Right hindlimb (tissue), 1 donor: ENCODE measurements at regions not wholly inside any gene's neighbourhood (a gene's known extent, or its start where the extent isn't known, plus 50 kb on each side); places are given as distances from the start of the nearest gene placed in this dataset.
"Not testable (repeated sequence)": the region's sequence is repeated elsewhere in the genome, so short reads cannot be mapped to it uniquely, and the experiment has no call there.

Experiments used
- DNase-seq: peaks from one replicate; pipeline ENCODE4 v3.0.0-alpha.2; 2018

DNA sequence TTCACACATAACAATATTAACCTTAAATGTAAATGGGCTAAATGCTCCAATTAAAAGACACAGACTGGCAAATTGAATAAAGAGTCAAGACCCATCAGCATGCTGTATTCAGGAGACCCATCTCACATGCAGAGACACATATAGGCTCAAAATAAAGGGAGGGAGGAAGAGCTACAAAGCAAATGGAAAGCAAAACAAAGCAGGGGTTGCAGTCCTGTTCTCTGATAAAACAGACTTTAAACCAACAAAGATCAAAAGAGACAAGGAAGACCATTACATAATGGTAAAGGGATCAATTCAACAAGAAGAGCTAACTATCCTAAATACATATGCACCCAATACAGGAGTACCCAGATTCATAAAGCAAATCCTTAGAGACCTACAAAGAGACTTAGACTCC lies 78.8 kb upstream of the RREB1 start:
- not testable (repeated sequence) for DNase-seq

DNA sequence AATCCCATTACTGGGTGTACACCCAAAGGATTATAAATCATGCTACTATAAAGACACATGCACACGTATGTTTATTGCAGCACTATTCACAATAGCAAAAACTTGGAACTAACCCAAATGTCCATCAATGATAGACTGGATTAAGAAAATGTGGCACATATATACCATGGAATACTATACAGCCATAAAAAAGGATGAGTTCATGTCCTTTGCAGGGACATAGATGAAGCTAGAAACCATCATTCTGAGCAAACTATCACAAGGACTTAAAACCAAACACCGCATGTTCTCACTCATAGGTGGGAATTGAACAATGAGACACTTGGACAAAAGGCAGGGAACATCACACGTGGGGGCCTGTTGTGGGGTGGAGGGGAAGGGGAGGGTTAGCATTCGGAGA lies 76.8 kb upstream of the RREB1 start:
- not testable (repeated sequence) for DNase-seq

DNA sequence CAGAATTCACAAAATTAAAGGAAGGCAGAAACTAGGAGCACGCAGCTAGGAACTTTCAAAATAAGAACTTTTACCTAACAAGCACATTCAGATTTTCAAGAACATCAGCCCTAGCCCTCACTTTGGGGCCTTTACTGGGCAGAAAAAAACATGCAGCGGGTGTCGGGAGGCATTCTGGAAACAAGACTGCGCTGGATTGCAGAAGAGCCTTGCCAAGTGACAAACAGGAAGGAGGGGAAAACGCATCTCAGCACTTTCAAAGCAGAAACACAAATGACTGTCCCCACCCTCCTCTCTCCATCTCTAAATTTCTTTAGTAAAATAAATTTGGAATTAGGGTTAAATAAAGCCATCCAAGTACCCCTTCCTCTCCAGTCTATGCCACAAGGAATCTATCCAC lies 74.6 kb upstream of the RREB1 start:
- no peak for DNase-seq

DNA sequence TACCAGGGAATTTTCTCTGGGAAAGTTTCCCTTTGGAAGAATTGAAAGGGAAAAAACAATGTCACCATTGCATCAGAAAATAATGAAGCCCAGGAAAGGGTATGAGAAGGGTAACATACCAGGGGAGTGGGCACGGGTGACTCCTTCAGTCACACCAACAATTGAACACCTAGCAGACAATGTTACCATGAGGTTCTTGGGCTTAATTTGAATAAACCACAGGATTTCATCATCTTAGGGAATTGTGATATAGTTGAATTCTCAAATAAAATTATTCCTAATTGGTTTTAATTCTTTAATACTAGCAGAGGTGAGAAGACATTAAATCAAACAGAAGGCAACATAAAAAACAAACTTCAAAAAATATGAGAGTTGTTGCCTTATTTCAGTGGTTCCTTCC lies 73.7 kb upstream of the RREB1 start:
- DNase-seq, result no peak

DNA sequence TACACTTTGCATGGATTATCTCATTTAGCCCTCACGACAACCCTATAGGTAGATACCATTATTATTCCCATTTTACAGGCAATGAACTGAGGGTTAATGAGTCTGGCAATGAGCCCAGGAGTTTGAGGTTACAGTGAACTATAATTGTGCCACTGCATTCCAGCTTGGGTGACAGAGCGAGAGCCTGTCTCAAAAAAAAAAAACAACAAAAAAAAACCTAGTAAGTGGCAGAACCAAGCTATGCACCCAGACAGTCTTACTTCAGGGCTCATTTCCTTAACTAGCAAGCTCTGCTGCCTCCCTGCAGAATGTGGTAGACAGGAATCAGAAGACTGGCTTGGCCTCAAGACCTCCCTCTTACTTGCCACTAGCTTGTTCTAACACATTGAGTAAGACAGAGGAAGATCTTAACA lies 71.9 kb upstream of the RREB1 start:
- DNase-seq, result no peak

DNA sequence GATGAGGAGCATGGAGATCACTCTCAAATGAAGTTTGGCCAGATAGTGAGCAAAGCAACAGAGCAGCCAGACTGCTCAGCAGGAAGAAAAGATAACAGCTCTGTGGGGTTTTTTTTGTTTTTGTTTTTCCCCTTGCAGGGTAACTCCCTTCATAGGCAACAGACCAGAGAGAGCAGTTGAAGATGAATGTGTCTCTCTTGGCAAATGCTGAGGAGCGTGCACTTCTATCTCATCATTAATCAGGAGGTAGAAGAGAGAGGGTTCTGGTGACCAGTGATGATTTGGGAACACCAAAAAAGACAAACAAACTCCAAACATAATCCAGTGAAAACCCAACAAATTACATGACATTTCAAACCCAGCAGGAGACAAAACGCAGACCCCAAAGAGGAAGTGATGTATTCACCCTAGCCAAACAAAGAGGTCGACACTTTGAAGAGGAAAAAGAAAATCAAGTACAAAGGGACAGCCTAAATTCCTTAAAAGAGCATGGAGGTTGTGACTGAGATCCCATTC lies 66.2 kb upstream of the RREB1 start:
- no peak for DNase-seq

DNA sequence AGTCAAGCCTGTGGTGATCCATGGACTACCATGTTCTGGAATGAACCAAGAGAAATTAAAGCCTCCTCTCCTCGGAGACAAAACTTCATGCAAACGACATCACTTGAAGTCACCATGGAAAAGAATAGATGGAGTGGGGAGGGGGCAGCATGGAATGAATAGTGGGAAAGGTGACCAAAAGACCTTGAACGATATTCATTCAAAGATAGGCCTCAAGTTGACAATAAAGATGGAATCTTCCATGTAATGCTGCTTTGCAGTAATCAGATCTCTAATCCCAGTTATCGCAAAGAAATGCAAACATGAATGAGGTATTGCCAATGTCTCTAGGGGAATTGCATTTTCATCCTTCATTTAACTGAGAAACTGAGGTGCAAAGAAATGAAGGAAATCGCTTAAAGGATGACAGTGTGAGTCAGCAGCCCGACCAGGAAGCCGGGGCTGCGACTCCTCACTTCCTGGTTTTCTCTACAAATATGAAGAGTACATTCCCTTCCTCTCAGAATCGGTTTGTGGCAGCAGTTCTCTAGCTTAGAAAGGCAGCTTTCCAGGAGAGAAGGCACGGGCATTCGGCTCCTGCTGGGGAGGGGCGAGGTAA lies 65.6 kb upstream of the RREB1 start:
- peak; percentile 26 for DNase-seq

DNA sequence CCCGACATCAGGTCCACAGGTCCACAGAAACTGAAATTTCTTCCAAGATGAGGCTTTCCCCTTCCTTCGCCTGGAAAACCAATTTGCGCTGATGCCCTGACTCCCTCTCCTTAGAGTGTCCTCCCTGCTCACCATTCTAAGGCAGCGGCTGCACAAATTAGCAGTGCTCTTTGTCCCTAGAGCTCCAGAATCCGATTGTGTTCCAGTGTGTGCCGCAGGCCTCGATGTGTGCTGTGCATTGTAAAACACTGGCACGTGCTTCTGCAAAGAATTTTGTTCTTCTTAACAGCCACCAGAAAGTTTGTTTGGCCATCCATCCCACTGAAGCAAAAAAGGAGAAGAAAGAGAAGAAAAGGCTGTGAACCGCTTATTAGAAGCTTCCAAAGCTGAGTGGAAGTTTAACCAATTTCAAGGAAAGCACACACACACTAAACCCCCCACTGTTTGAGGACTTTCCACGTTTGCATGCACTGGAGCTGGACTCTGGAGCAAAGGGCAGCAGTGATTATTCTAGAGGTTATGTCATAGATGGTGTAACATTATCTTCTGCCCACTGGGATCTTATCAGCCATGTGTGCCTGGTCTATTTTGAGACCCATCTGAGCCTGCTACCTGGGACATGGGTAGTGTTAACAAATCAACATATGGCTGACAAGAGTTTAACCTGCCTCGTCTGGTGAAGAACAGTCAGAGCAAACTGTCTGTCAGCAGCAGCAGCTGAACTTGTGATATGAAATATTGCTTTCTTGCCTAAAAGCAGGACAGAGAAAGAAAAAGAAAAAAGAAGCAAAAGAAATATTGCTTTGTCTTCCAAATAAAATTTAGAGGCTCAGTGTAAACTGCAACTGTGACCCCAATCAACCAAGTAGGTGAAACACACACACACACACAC lies 64.9 kb upstream of the RREB1 start:
- no peak for DNase-seq

DNA sequence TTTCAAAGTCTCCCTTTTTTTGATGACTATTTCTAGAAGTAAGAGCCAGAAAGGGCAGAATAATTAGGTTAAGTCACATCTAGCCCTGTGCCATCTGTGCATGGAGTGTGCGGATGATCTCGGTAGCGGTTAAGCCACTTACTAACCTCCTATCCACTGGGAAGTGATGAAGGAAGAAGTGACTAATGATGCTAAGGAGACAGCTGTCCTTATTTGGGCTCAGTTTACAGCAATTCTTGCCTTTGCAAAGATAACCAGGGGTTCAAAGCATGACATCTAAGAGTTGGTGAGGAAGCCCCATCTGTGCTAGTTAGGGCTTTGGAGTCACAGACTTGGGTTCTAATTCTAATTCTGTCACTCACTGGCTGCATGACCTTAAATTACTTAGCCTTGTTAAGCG lies 62.4 kb upstream of the RREB1 start:
- DNase-seq, result no peak

DNA sequence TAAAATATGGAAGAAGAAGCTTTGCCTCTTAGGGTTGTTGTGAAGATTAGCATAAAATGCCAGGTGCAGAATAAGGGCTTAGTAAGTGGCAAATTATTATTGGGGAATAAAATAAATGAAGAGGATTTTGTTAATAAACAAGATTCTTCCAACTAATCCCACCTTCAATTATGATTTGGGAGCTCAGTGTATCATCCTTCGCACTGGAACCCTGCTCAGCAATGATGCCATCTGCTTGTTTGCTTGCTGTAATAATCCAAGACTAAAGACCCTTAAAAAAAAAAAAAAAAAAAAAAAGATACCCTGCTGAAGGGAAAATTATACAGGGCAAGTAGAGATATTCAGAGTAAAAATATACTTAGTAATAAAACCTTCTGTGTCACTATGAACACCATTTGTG lies 62.0 kb upstream of the RREB1 start:
- DNase-seq, result no peak

DNA sequence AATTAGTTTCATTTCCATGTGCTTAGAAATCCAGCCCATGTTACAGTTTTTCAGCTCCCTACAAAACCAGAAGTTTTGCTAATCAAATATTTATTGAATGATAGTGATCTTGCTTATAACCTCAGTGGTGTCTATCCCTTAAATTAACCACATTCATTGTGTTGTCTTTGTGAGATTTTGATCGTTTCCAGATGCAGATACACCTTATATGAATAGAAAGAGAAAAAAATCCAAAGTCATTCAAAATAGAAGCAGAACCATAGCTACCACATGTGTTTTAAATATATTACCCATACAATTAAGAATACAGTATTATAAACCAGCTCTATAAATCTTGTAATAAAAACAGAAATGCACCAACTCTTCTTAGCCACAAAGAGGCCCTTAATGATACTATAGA lies 60.6 kb upstream of the RREB1 start:
- no peak for DNase-seq

DNA sequence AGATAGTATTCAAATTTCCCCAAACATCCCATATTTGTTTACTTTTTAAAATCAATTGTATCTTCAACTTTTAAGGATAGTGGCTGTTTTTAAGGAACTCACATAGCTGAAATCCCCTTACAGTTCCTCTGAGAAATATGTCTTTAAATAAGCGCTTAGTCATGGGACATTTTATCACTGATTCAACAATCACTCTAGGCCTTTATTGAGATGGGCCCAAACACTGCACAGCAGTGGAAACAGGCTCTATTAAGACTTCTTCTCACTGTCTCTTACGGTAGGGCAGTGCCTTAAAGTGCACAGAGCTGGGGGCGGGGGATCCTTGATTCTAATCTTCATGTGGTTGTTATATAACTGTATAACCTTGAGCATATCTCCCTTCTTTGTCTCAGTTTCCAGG lies 59.8 kb upstream of the RREB1 start:
- DNase-seq, result no peak

DNA sequence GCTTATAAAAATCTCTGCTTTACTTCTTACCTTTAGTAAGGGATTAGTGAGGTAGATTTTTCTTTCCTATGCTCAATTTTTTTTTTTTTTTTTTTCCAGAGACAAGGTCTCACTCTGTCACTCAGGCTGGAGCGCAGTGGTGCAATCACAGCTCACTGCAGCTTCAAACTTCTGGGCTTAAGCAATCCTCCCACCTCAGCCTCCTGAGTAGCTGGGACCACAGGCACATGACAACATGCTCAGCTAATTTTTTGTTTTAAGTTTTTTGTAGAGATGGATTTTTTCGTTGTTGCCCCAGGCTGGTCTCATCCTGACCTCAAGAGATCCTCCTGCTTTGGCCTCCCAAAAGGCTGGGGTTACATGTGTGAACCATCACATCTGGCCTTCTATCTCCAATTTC lies 58.9 kb upstream of the RREB1 start:
- no peak for DNase-seq

DNA sequence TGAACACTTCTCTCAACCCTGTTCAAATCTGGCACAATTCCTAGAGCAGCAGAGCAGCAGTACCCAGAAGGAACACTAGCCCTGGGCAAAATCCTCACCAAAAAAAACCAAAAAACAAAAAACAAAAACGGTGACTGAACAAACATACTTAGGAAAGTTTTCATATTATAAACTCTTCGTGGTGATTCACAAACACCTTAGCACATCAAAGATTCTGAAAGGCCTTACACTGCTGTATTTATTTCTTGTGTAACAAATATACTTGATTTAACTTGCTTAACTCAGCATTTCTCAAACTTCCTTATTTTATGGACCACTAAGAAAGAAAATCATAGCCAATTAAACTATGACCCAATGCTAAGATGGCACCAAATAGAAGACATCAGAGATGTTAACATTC lies 57.8 kb upstream of the RREB1 start:
- no peak for DNase-seq

DNA sequence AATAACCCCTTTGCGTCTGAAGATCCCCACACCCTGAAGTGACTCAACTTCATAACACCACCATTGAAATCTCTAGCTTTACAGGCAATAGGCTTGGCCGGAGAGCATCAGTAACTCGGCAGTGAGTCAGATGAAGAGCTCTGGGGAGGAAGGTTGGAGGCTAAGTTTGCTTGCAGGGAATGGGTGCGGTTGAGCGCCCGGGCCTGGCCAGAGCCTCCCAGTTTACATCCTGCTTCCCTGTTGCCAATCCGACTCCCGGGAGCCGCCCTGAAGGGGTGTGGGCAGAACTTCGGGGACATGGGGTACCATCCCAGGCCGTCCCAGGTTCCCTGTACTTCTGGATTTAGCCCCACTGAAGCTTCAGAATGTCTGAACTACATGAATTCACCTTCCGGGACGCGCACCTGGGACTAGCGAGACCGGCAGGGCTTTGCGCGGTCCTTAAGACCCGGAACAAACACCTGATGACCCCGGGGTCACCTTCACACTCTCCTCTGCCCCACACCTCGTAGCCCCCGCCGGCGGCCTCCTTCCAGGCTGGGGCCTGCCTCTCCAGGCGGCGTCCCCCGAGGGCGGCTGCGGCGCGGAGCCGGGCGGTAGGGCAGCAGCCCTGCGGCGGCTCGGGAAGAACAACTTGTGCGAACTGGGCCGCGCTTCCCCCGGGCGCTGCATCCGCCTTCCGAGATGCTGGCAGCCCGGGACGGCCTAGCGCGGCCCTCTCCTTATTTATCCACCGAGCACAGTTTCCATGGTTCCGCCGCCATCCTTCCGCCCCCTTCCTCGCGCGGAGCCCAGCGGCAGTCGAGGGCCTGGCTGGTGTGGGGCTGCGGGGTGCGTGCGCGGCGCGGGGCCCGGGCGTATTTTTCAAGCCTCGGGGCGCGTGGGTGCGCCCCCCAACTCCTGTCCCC lies 56.6 kb upstream of the RREB1 start:
- DNase-seq, result peak; percentile 66

DNA sequence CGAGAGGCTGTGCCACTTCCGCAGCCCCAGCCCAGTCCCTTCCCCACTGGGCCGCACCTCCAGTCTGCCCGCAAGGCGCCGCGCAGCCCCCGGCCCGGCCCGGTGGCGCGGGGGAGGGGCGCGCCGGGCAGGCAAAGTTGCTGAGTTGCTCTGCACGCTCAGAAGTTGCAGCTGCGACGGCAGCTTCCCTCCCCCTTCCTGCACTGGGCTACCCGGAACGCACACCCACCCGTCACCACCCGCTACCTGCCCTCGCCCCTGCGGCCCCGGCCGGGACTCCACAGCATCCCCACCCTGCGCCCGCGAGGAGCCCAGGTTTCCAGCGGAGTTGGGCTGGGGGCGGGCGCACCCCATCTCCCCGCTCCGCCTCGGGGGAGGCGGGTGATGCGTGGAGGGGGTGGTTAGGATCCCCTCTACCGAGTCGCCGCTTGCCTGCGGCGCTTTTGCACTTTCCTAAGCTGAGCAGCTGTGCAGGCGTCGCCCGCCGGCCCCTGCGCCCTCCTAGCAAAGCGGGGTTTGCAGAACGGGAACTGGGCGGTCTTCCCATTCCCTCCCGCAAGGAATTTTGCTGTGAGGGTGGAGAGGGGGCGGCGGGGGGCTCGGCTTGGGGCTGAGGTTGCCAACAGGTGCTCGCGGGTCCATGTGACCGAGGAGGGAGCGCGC lies 55.9 kb upstream of the RREB1 start:
- peak; percentile 82 for DNase-seq

DNA sequence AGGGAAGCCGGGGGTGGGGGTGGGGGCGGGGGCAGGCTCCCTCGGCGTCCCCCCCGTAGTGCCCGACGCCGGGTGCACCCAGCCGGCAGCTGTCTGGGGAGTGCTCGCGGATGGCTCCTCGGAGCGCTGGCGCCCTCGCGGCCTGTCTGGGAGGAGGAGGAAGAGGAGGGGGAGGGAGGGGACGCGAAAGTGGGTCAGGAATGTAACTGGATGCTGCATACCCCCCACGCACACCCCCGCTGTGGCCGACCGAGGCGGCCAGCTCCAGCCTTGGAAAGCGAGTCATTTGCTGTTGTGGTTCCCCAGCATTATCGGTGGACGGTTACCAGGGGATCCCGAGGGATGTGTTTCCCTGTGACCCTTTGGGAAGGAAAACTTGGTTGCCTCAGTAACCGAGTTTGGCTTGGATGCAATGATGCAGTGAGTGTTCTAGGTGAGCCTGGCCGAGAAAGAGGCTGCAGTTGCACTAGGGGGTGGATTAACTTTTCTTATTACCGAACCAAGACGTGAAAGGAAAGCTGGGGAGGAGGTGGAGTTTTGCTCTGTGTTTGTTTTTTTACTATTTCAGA lies 55.2 kb upstream of the RREB1 start:
- peak; percentile 76 for DNase-seq

DNA sequence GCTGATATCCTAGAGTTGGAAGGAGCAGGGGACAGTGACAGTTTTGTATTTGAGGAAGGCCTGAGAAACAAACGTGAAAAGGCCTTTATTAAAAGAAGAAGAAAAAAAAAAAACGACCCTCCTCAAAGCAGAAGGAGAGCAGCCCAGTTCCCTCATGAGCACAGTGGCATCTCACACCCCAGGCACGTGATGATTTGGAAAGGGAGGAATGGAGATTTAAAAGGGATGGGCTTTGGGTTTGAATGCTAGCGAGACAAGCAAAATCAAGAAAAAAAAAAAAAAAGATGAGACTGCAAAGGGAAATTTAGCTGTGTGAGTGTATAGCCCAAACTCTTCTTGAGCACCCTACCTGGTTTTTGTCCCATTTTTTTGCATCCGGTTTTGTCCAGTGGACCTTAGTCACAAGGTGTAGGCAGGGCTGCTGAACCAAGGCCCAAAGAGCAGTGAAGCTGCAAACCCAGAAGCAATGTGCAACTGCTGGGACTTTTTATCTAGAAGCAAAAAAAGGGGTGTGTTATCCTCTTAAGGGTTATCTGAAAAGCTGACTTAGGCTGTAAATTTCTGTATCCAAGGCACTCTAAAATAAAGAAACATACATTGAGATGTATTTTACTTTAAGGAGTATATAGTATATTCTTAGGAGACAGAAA lies 54.5 kb upstream of the RREB1 start:
- no peak for DNase-seq
